Activated naive CD4-positive, alpha-beta T cell treated with anti-CD3 and anti-CD28 coated beads, Interleukin-2, amount 50 U/mL, for 24 hours (primary cell): ENCODE measurements at regions not wholly inside any gene's neighbourhood (a gene's known extent, or its start where the extent isn't known, plus 50 kb on each side); places are given as distances from the start of the nearest gene placed in this dataset.

Source experiments
- H3K27ac Mint-ChIP-seq: one replicate; pipeline ENCODE4 v1.8.0; 2021; ENCODE audit warnings: mild to moderate bottlenecking, mixed read lengths
- H3K27me3 Mint-ChIP-seq: one replicate; pipeline ENCODE4 v1.8.0; 2021; ENCODE audit warnings: mixed read lengths
- H3K36me3 Mint-ChIP-seq: one replicate; pipeline ENCODE4 v1.8.0; 2021; ENCODE audit warnings: mixed read lengths
- H3K4me1 Mint-ChIP-seq: one replicate; pipeline ENCODE4 v1.8.0; 2021; ENCODE audit warnings: mixed read lengths
- H3K4me3 Mint-ChIP-seq: one replicate; pipeline ENCODE4 v1.8.0; 2021; ENCODE audit warnings: mild to moderate bottlenecking, mixed read lengths
- H3K9me3 Mint-ChIP-seq: one replicate; pipeline ENCODE4 v1.8.0; 2021; ENCODE audit warnings: mixed read lengths

DNA sequence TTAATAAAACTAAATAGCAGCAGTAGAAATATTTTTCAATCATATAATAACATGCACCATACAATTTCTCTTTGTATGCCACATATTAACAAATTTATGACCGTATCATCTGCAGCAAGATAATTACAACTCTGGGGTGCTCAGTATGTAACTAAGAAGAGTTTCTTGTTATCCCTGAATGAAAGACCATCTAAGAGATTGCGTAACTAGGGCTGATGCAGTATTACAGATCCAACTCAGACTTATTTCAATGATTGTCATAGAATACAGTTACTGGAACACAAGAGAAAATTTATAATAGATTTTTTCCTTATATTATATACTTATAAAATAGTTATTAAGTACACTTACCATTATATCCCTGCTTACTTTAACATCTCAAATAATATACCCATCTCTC, 305.1 kb downstream of the SLITRK1 start:
- H3K4me3 Mint-ChIP-seq: no peak overlapping the region
- H3K4me1 Mint-ChIP-seq: no peaks in the 10 kb centered on the region
- no peaks in the 10 kb centered on the region for H3K27me3 Mint-ChIP-seq
- H3K27ac Mint-ChIP-seq: no peak overlapping the region
- H3K36me3 Mint-ChIP-seq: no peaks in the 10 kb centered on the region
- peaks cover 5% of the 10 kb centered on the region for H3K9me3 Mint-ChIP-seq

DNA sequence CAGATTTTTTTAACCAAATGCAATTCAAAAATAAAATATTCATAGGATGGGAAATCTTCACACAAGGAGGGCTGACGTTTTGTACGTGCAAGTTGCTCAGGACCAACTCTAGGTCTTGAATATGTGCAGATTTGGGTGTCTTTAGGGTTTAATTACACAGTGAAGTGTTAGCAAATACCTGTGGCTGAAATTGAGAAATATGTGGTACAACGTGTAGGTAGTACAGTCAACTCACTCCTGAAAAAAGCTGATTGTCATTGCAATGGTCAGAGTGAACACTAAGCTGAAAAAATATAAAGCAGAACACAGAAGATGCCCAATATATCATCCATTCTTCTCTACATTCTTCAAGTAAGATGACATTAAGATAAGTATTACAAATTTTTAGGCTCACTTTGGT, 314.3 kb downstream of the SLITRK1 start:
- no peaks in the 10 kb centered on the region for H3K4me1 Mint-ChIP-seq
- H3K36me3 Mint-ChIP-seq: no peaks in the 10 kb centered on the region
- H3K4me3 Mint-ChIP-seq: no peak overlapping the region
- no peaks in the 10 kb centered on the region for H3K27me3 Mint-ChIP-seq
- no peaks in the 10 kb centered on the region for H3K9me3 Mint-ChIP-seq
- no peak overlapping the region for H3K27ac Mint-ChIP-seq

DNA sequence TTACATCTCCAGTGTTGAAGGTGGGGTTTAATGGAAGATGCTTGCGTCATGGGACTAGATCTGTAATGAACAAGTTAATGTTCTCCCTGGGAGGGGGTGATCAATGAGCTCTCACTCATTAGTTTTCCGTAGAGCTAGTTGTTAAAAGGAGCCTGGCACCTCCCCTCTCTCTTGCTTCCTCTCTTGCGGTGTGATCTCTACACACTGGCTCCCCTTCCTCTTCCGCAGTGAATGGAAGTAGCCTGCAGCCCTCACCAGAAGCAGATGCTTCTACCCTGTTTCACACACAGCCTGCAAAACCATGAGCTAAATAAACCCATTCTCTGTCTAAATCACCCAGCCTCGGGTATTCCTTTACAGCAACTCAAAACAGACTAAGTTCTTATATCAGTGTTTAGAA, 318.8 kb downstream of the SLITRK1 start:
- Mint-ChIP-seq H3K27me3 (no peaks in the 10 kb centered on the region), H3K4me3 (no peak overlapping the region), H3K27ac (no peak overlapping the region), H3K4me1 (no peaks in the 10 kb centered on the region), H3K36me3 (no peaks in the 10 kb centered on the region), H3K9me3 (peaks cover 10% of the 10 kb centered on the region)

DNA sequence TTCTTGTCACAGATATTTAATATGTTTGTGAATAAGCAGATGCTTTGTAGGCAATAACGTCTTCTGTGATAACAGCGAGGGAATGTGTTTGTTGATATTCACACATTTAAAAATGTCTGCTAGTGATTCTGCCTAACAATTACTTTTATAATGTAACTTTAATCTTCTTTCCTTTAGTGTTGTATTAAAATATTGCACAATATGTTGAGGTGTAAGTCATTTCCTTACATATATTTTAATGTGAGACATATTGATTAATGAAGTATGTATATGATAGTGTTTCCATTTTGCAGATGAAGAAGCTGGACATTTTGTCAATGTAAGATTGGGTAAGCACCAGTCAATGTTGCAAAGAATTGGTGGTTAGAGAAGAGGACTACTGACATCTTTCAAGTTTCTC, 324.4 kb downstream of the SLITRK1 start:
- Mint-ChIP-seq H3K27me3 (no peaks in the 10 kb centered on the region), H3K4me1 (no peaks in the 10 kb centered on the region), H3K9me3 (peaks cover 14% of the 10 kb centered on the region), H3K4me3 (no peak overlapping the region), H3K27ac (no peak overlapping the region), H3K36me3 (no peaks in the 10 kb centered on the region)

DNA sequence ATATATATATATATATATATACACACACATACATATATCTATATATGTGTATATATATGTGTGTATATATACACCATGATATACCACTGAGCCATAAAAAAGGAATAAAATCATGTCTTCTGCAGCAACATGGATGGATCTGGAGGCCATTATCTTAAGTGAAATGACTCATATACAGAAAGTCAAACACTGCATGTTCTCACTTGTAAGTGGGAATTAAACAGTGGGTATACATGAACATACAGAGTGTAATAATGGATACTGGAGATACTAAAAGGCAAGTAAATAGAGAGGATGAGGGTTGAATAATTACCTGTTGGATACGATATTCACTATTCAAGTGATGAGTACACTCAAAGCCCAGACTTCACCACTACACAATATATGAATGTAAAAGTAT, 332.6 kb downstream of the SLITRK1 start:
- no peaks in the 10 kb centered on the region for H3K4me1 Mint-ChIP-seq
- H3K27ac Mint-ChIP-seq: no peak overlapping the region
- H3K4me3 Mint-ChIP-seq: no peak overlapping the region
- H3K36me3 Mint-ChIP-seq: no peaks in the 10 kb centered on the region
- H3K9me3 Mint-ChIP-seq: peaks cover 5% of the 10 kb centered on the region
- no peaks in the 10 kb centered on the region for H3K27me3 Mint-ChIP-seq

DNA sequence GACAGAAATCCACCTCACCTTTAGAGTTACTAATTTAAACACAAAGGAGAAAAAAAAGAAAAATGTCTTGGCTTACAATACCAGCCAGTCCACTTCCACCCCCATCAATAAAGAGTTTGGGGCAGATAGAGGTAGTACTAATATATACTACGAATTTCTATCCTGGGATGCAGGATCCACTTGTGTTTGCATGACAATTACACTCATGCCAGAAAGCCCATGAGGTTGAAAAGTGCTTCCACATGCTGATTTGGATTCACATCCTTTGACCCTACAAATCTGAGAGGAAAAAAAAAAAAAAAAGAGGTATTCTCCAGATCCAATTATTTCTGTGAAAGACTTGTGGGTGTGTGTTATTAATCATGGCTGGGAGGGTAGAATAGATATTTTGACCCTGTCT, 335.2 kb downstream of the SLITRK1 start:
- no peak overlapping the region for H3K27ac Mint-ChIP-seq

DNA sequence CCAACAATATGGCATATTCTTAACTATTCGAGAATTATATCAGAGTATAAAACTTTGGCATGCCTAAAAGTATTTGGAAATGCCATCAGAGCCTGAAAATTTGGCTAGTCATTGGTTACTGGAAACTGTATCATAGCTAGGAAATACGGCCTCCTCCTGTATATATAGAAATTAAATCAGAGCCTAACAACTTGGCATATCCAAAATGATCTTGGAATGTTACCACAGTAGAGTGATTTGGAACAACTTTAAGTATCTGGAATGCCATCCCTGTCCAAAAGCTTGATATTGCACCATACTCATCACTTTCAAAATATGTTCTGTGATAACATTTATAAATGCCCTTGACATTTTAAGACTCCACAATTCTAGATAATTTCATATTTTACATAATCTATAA, 335.8 kb downstream of the SLITRK1 start:
- Mint-ChIP-seq H3K4me3 (no peak overlapping the region), H3K27me3 (no peaks in the 10 kb centered on the region), H3K4me1 (no peaks in the 10 kb centered on the region), H3K36me3 (no peaks in the 10 kb centered on the region), H3K27ac (no peak overlapping the region), H3K9me3 (peaks cover 13% of the 10 kb centered on the region)

More for the DNA sequence above, 335.2 kb downstream of the SLITRK1 start:
- H3K36me3 Mint-ChIP-seq: no peaks in the 10 kb centered on the region
- no peak overlapping the region for H3K4me3 Mint-ChIP-seq
- H3K27me3 Mint-ChIP-seq: no peaks in the 10 kb centered on the region
- peaks cover 13% of the 10 kb centered on the region for H3K9me3 Mint-ChIP-seq
- no peaks in the 10 kb centered on the region for H3K4me1 Mint-ChIP-seq

DNA sequence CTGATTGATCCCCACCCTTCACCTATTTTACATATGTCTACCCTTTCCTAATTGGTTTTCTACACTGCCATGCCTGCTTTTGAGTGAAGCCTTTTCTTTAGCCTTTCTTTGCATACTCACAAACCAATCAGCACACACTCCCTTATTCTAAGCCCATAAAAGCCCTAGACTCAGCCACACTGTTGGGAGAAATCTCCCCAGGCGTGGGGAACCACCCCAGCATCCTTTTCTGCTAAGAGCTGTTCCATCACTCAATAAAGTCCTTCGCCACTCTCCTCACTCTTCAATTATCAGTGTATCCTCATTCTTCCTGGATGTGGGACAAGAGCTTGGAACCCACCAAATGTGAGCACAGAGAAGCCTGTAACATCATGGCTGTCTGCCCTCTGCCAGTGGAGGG, 343.6 kb downstream of the SLITRK1 start:
- Mint-ChIP-seq H3K27me3 (no peaks in the 10 kb centered on the region), H3K36me3 (no peaks in the 10 kb centered on the region), H3K4me3 (no peak overlapping the region), H3K4me1 (no peaks in the 10 kb centered on the region), H3K27ac (no peak overlapping the region), H3K9me3 (peaks cover 12% of the 10 kb centered on the region)

DNA sequence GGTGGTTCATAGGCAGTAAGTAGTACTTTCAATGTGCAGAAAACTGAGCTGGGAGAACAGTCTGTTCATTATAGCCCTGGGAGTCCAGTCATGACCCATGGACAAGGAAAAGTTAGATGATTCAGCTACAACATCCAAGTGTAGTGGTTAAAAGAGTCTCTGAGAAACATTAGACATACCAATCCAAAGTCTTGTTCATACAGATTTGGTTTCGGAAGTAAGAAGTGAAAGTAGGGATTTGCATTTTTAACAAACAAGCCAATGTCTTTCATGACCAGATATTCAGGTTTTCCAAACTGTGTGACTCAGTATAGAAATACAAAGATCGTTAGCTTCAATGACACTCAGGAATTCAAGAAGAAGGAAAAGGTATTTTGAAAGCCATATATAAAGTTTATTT, 345.3 kb downstream of the SLITRK1 start:
- H3K36me3 Mint-ChIP-seq: no peaks in the 10 kb centered on the region
- H3K9me3 Mint-ChIP-seq: peaks cover 4% of the 10 kb centered on the region
- no peaks in the 10 kb centered on the region for H3K27me3 Mint-ChIP-seq
- H3K27ac Mint-ChIP-seq: no peak overlapping the region
- H3K4me1 Mint-ChIP-seq: no peaks in the 10 kb centered on the region
- no peak overlapping the region for H3K4me3 Mint-ChIP-seq

DNA sequence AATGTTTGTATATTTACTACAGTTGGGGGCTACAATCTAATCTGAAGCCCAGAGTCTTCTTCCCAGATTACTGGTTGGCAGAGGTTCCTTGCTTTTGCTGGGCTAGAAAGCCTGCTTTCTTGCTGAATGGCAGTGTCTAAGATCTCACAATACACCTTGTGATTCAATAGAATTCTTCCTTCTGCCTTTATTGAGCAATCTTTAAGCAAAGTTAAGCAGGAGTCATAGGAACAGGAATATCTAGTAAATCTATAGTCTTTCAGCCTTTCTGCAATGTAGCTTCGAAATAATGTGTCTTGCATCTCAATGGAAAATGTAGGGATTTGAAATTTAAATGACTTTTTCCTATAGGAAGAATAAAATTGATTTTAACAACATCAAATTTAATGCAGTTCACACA, 346.1 kb downstream of the SLITRK1 start:
- no peaks in the 10 kb centered on the region for H3K4me1 Mint-ChIP-seq
- no peaks in the 10 kb centered on the region for H3K27me3 Mint-ChIP-seq
- H3K4me3 Mint-ChIP-seq: no peak overlapping the region
- H3K36me3 Mint-ChIP-seq: no peaks in the 10 kb centered on the region
- H3K9me3 Mint-ChIP-seq: peaks cover 4% of the 10 kb centered on the region
- no peak overlapping the region for H3K27ac Mint-ChIP-seq

DNA sequence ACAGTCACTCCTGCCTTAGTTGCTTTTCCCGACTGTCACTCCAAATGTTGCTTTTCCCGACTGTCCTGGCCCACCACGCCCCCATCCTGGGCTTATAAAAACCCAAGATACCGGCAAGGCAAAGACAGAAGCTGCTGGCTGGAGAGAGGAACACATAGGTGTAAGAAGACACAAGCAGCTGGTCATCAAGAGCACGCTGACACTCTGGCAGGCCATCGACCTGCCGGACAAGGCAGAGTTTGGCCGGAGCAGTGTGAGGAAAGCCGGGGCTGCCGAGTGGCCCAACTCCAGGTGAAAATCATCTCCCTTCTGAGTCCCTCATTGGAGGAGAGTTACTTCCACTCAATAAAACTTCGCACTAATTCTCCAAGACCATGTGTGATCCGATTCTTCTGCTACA, 349.5 kb downstream of the SLITRK1 start:
- Mint-ChIP-seq H3K9me3 (peaks cover 4% of the 10 kb centered on the region), H3K36me3 (no peaks in the 10 kb centered on the region)

DNA sequence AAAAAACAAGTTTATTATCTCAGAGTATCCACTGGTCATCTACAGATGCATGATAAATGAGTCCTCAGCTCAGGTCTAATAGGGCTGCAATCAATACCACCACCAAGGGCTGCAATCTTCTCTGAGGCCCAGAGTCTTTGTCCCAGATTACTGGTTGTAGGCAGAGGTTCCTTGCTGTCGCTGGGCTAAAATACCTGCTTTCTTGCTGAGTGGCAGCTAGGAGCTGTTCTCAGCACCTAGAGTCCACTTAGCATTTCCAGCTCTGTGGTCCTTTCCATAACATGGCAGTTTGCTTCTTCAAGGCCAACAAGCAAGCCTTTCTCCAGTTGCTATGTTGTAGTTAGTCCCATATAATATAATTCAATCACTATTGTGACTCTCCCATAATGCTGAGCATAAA, 351.3 kb downstream of the SLITRK1 start:
- no peaks in the 10 kb centered on the region for H3K36me3 Mint-ChIP-seq
- H3K27ac Mint-ChIP-seq: no peak overlapping the region
- H3K4me3 Mint-ChIP-seq: no peak overlapping the region
- H3K27me3 Mint-ChIP-seq: no peaks in the 10 kb centered on the region
- H3K4me1 Mint-ChIP-seq: no peaks in the 10 kb centered on the region
- H3K9me3 Mint-ChIP-seq: peaks cover 4% of the 10 kb centered on the region

More for the DNA sequence above, 349.5 kb downstream of the SLITRK1 start:
- no peak overlapping the region for H3K4me3 Mint-ChIP-seq
- H3K4me1 Mint-ChIP-seq: no peaks in the 10 kb centered on the region
- no peaks in the 10 kb centered on the region for H3K27me3 Mint-ChIP-seq
- H3K27ac Mint-ChIP-seq: no peak overlapping the region

DNA sequence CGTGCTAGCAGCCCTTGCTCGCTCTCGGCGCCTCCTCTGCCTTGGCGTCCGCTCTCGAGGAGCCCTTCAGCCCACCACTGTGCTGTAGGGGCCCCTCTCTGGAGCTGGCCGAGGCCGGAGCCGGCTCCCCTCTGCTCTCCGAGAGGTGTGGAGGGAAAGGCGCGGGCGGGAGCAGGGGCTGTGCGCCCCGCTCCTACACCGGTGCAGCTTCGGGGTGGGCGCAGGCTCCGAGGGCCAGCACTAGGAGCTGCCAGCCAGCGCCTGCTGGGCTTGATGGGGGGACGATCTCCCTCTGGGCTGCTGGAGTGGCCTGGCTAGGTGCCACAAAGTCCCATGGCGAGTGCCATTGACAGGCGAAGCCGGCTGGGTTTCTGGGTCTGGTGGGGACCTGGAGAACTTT, 365.5 kb downstream of the SLITRK1 start:
- Mint-ChIP-seq H3K4me1 (no peaks in the 10 kb centered on the region), H3K4me3 (no peak overlapping the region), H3K27me3 (no peaks in the 10 kb centered on the region), H3K27ac (no peak overlapping the region), H3K9me3 (peaks cover 9% of the 10 kb centered on the region), H3K36me3 (no peaks in the 10 kb centered on the region)

DNA sequence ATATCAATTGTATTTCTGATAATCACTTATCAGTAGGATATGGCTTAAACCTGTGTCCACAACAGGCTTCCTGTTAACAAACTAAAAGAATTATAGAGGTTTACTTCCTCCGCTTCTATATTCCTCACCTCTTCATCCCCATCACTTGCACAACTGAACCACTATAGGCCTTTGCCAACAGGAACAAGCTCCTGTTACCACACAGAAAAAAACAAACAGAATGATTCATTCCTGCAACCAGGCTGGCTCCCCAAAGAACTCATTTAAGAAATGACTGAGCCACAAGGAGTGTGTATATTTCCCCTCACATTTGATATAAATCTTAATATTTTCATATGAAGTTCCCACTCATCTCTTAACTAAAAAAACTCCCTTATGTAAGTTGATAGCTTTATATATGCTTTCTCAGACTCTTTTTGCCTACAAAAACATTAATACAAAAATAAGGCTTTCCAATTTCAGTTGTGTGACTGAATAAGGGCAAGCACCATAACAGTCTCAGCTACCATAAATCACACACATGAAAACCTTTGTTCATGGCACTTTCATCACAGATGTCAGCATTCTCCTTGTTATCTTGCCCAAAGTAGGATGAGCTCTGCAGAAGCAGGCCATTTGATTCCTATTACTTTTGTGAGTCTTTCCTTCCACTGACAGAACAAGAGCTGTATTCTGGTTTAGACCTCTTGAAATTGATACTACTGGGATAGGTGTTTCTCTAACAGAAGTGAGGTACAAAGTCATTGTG, 366.8 kb downstream of the SLITRK1 start:
- H3K9me3 Mint-ChIP-seq: peaks cover 14% of the 10 kb centered on the region
- no peak overlapping the region for H3K4me3 Mint-ChIP-seq
- H3K27ac Mint-ChIP-seq: no peak overlapping the region
- H3K27me3 Mint-ChIP-seq: no peaks in the 10 kb centered on the region
- no peaks in the 10 kb centered on the region for H3K36me3 Mint-ChIP-seq
- no peaks in the 10 kb centered on the region for H3K4me1 Mint-ChIP-seq

DNA sequence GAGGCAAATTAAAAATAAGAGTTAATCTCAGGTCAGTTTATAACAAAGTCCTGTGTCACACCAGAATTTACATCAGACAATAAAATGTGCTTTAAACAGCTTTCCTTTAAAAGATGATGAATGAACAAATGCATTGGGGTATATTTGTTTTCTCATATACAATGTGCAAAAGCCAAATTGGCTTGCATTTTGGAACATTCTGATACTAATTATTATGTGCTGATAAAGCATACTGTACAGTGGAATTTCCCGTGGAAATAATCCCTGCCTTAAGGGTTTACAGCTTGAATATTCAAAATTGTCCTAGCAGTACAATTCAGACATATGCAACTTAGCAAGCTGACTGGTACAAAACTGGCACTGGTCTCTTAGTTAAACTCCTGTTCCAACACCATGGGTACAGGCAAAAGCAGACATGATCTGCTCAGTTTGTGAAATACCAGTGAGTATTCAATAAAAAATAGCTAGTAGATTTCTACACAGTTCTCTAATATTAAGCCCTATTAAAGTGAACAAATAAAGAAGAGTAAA, 373.4 kb downstream of the SLITRK1 start:
- Mint-ChIP-seq H3K27ac (no peak overlapping the region), H3K27me3 (no peaks in the 10 kb centered on the region), H3K4me1 (no peaks in the 10 kb centered on the region), H3K36me3 (no peaks in the 10 kb centered on the region), H3K9me3 (peaks cover 9% of the 10 kb centered on the region), H3K4me3 (no peak overlapping the region)

DNA sequence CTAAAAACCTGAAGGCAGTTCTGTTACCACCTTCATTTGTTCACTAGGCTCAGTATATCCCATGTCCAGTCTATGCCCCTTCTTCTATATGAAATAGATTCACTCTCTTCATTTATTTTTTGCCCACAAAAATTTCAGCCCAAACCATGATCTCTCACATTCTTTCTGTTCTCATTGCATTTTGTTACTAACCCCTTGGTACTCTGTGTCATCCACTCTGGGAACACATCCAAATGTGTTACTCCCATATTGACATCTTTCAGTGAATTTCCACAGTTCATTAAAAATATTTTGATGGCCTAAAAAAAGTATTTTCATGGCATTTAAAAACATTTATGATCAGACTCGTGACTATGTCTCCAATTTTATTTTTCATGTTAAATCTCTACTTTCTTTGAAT, 378.9 kb downstream of the SLITRK1 start:
- Mint-ChIP-seq H3K4me3 (no peak overlapping the region), H3K9me3 (peaks cover 5% of the 10 kb centered on the region), H3K36me3 (peaks cover 2% of the 10 kb centered on the region), H3K27ac (no peak overlapping the region), H3K27me3 (no peaks in the 10 kb centered on the region), H3K4me1 (no peaks in the 10 kb centered on the region)

DNA sequence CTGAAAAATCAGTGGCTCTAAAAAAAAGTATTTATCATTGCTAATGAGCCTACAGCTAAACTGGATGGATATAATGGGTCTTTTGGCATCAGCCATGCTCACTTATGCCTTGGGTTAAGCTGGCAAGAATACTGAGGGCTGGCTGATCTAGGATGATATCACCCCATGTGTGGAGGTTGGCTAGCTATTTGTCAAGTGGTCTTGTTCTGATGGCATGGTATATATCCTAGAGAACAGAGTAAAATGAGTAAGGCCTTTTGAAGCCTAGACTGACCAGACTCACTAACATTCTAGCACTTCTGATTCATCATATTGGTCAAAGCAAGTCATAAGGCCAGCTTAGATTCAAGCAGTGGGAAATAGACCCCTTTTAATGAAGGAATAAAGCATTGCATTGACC, 383.0 kb downstream of the SLITRK1 start:
- Mint-ChIP-seq H3K27me3 (no peaks in the 10 kb centered on the region), H3K9me3 (peaks cover 5% of the 10 kb centered on the region), H3K4me3 (no peak overlapping the region), H3K36me3 (peaks cover 2% of the 10 kb centered on the region), H3K27ac (no peak overlapping the region), H3K4me1 (no peaks in the 10 kb centered on the region)
